ENCODE measurements at regions not wholly inside any gene's neighbourhood (a gene's known extent, or its start where the extent isn't known, plus 50 kb on each side); places are given as distances from the start of the nearest gene placed in this dataset.

DNA sequence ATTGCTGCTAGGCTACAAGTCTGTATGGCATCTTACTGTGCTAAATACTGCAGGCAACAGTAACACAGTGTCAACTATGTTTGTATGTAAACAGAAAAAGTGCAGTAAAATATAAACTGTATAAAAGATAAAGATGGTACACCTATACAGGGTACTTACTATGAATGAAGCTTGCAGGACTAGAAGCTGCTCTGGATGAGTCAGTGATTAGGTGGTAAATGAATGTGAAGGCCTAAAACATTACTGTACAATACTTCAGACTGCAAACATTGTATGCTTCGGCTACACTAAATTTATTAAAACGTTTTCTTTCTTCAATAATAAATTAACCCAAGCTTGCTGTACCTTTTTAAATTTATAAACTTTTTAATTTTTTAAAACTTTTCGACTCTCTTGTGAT, 97.1 kb downstream of the HLX start:
- TF ChIP-seq FOS (IDR thresholded peaks at IDR 0.05; ENCODE audit: borderline replicate concordance, insufficient read depth, low read length) = no peak
- no peak for TF ChIP-seq GATA2 (IDR thresholded peaks at IDR 0.05; ENCODE audit: insufficient read depth, insufficient read length, low read depth, low read length)
- intact Hi-C loops (cut with micrococcal nuclease) = no loop called here
- FAIRE-seq = no peak
- Histone ChIP-seq H2AFZ (ENCODE audit: low read depth, low read length) (no peak overlapping the region), H3K27ac (ENCODE audit: insufficient read depth, low read depth, low read length) (no peak overlapping the region), H3K9me3 (replicated peaks; ENCODE audit: control insufficient read depth, insufficient read depth, low read length) (no peaks in the 10 kb centered on the region), H3K36me3 (ENCODE audit: control insufficient read depth in 2 of 2, extremely low read depth in 1 of 2, insufficient read depth in 2 of 2, low read length in 2 of 2) (no peaks in the 10 kb centered on the region), H3K79me2 (ENCODE audit: control insufficient read depth, insufficient read depth, low read length) (no peaks in the 10 kb centered on the region), H3K4me3 (replicated peaks in 1 of 3; ENCODE audit: insufficient read depth in 1 of 3, low read depth in 1 of 3, low read length in 3 of 3) (no peak overlapping the region), H3K9me1 (replicated peaks; ENCODE audit: control insufficient read depth, extremely low read depth, insufficient read depth, low read length) (no peaks in the 10 kb centered on the region), H3K4me1 (ENCODE audit: control insufficient read depth, extremely low read depth, insufficient read depth, low read length) (no peaks in the 10 kb centered on the region), H3K27me3 (ENCODE audit: control insufficient read depth in 2 of 2, insufficient read depth in 2 of 2, low read length in 2 of 2) (no peaks in the 10 kb centered on the region), H3K9ac (replicated peaks; ENCODE audit: extremely low read depth, insufficient read depth, low read length) (no peak overlapping the region), H3K4me2 (ENCODE audit: insufficient read depth, low read length) (no peak overlapping the region), H4K20me1 (replicated peaks; ENCODE audit: control insufficient read depth, extremely low read depth, insufficient read depth, low read length) (no peaks in the 10 kb centered on the region)
- DNase-seq (ENCODE audit: low read depth, low spot score) = no peak
- BruUV-seq (replicated peaks) = no TSS peak
- POLR2A ChIA-PET = no interaction called here
- CTCF ChIA-PET = interaction anchor here (0.8 to 1.6 kb wide), 4 partner anchors 11 to 459 kb away, joined by 3 to 5 read pairs (median 4); no protein-coding TSS in a partner anchor
- dilution Hi-C loops (cut with MboI; ENCODE audit: extremely low pct_ligation_motif_present, low sequenced_read_pairs) = no loop called here

DNA sequence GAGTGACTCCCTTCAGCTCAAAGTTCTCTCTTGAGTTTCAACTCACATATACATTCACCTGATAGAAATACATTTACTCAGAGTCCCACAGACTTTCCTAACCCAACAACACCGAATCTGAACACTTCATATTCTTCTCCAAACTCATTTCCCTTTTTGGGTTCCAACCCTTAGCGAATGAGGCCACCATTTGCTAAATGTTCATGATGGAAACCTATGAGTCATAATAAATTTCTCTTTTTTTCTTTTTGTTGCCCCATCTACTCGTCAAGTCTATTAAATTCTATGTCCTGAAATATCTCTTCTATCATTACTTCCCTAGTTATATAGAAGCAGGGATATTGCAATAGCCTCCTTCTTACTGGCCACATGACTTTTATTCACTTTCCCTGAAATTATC, 100.1 kb downstream of the HLX start:
- no peaks in the 10 kb centered on the region for H3K36me3 ChIP-seq (ENCODE audit: control insufficient read depth in 2 of 2, extremely low read depth in 1 of 2, insufficient read depth in 2 of 2, low read length in 2 of 2)
- no peaks in the 10 kb centered on the region for H3K4me1 ChIP-seq (ENCODE audit: control insufficient read depth, extremely low read depth, insufficient read depth, low read length)
- H3K27me3 ChIP-seq (ENCODE audit: control insufficient read depth in 2 of 2, insufficient read depth in 2 of 2, low read length in 2 of 2) = no peaks in the 10 kb centered on the region
- H2AFZ ChIP-seq (ENCODE audit: low read depth, low read length) = no peak overlapping the region
- H3K9me3 ChIP-seq (replicated peaks; ENCODE audit: control insufficient read depth, insufficient read depth, low read length) = no peaks in the 10 kb centered on the region
- no peaks in the 10 kb centered on the region for H3K79me2 ChIP-seq (ENCODE audit: control insufficient read depth, insufficient read depth, low read length)
- H3K4me3 ChIP-seq (replicated peaks in 1 of 3; ENCODE audit: insufficient read depth in 1 of 3, low read depth in 1 of 3, low read length in 3 of 3) = no peak overlapping the region
- dilution Hi-C loops (cut with MboI; ENCODE audit: extremely low pct_ligation_motif_present, low sequenced_read_pairs) (no loop called here), intact Hi-C loops (cut with micrococcal nuclease) (no loop called here)
- TF ChIP-seq MAX (IDR thresholded peaks at IDR 0.05; ENCODE audit: insufficient read depth, insufficient read length) (no peak), POLR2A (IDR thresholded peaks at IDR 0.05; ENCODE audit: low read depth, low read length) (no peak), EZH2 (IDR thresholded peaks at IDR 0.05; ENCODE audit: borderline replicate concordance, low read depth, low read length, severe bottlenecking) (no peak), POLR2AphosphoS5 (IDR thresholded peaks at IDR 0.05; ENCODE audit: insufficient read depth, low read depth, low read length) (no peak)
- no peak overlapping the region for H3K27ac ChIP-seq (ENCODE audit: insufficient read depth, low read depth, low read length)
- no TSS peak for BruUV-seq (replicated peaks)
- no peak overlapping the region for H3K4me2 ChIP-seq (ENCODE audit: insufficient read depth, low read length)
- DNase-seq (ENCODE audit: low read depth, low spot score) = no peak
- H4K20me1 ChIP-seq (replicated peaks; ENCODE audit: control insufficient read depth, extremely low read depth, insufficient read depth, low read length) = no peaks in the 10 kb centered on the region
- no peak overlapping the region for H3K9ac ChIP-seq (replicated peaks; ENCODE audit: extremely low read depth, insufficient read depth, low read length)
- FAIRE-seq = no peak
- POLR2A ChIA-PET = no interaction called here
- no peaks in the 10 kb centered on the region for H3K9me1 ChIP-seq (replicated peaks; ENCODE audit: control insufficient read depth, extremely low read depth, insufficient read depth, low read length)
- CTCF ChIA-PET = no interaction called here
